ENCODE measurements at regions not wholly inside any gene's neighbourhood (a gene's known extent, or its start where the extent isn't known, plus 50 kb on each side); places are given as distances from the start of the nearest gene placed in this dataset.
A peak's percentile ranks its signal among the peaks of the same experiment; 100 is the strongest.

DNA sequence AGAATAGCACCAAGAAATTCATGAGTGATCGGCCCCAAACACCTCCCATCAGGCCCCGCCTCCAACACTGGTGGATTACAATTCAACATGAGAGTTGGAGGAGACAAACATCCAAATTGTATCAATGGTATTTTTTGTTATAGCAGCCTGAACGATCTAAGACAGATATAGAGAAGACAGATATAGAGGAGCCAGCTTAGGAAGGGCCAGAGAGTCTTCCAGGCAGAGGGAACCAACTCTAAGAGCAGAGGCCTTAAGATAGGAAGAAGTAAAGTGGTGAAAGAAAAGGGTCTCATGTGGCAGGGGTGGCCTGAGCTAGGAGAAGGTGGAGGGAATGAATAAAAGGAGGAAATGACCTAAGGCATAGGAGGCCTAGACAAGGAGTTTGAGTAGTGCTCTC is 158.8 kb upstream of the TBL1XR1 start (continued):
- TF ChIP-seq TCF12 (IDR thresholded peaks at IDR 0.05; ENCODE audit: low read depth, low read length), result no peak

GRCh38 chr3:177356952-177357351 is 159.7 kb upstream of the TBL1XR1 start:
- Histone ChIP-seq H3K4me3 (ENCODE audit: extremely low read depth in 1 of 4, insufficient read depth in 2 of 4, low read depth in 3 of 4, low read length in 4 of 4) (no peak overlapping the region), H2BK12ac (ENCODE audit: low read depth, low read length) (peak overlapping the region; percentile 40; the same call in 1 of the 2 replicates), H2BK120ac (replicated peaks; ENCODE audit: low read depth, low read length) (no peak overlapping the region), H3K27me3 (replicated peaks in 1 of 4; ENCODE audit: control insufficient read depth in 3 of 4, extremely low read depth in 1 of 4, insufficient read depth in 3 of 4, low read length in 3 of 4) (no peaks in the 10 kb centered on the region; a peak in 2 of 7 replicates), H2BK15ac (ENCODE audit: low read length) (no peak overlapping the region), H3K4me1 (replicated peaks in 1 of 4; ENCODE audit: control insufficient read depth in 3 of 4, insufficient read depth in 4 of 4, low read length in 3 of 4) (peaks cover 10 to 33% (median 20%) of the 10 kb centered on the region in 4 experiments), H4K8ac (ENCODE audit: extremely low read depth, insufficient read depth, low read length) (no peak overlapping the region), H3K27ac (ENCODE audit: low read depth, low read length) (no peak overlapping the region), H4K5ac (ENCODE audit: insufficient read length, low read depth, low read length) (no peak overlapping the region), H2BK20ac (ENCODE audit: low read length) (no peak overlapping the region), H3K14ac (ENCODE audit: insufficient read length) (no peak overlapping the region), H2AK5ac (ENCODE audit: low read depth, low read length) (no peak overlapping the region), H2AFZ (ENCODE audit: low read length) (0 out of 2 replicates have a peak overlapping the region, but pooled peaks have one; percentile 16), H3K79me2 (ENCODE audit: control insufficient read depth in 1 of 2, insufficient read depth in 2 of 2, low read length in 2 of 2) (no peaks in the 10 kb centered on the region), H4K91ac (replicated peaks; ENCODE audit: insufficient read length, low read length) (no peak overlapping the region), H3K18ac (ENCODE audit: extremely low read depth, low read length) (no peak overlapping the region), H3K23ac (ENCODE audit: insufficient read length) (no peak overlapping the region), H3K36me3 (ENCODE audit: control insufficient read depth in 2 of 4, insufficient read depth in 4 of 4, low read length in 3 of 4) (no peaks in the 10 kb centered on the region), H2BK5ac (ENCODE audit: low read depth, low read length) (no peak overlapping the region), H3K23me2 (ENCODE audit: low read depth, low read length) (peaks cover 7% of the 10 kb centered on the region), H3K9me3 (ENCODE audit: insufficient read depth in 2 of 2, low read depth in 1 of 2, low read length in 1 of 2) (no peaks in the 10 kb centered on the region), H3K4me2 (ENCODE audit: insufficient read depth in 1 of 2, low read depth in 2 of 2, low read length in 2 of 2) (no peak overlapping the region), H3K56ac (replicated peaks; ENCODE audit: insufficient read length, low read depth, low read length) (no peak overlapping the region), H4K20me1 (replicated peaks in 1 of 2; ENCODE audit: control insufficient read depth in 1 of 2, insufficient read depth in 2 of 2, low read length in 2 of 2) (no peaks in the 10 kb centered on the region), H3K4ac (replicated peaks; ENCODE audit: insufficient read length, low read depth, low read length) (no peak overlapping the region), H3K9ac (replicated peaks in 1 of 4; ENCODE audit: extremely low read depth in 1 of 4, low read depth in 3 of 4, low read length in 3 of 4) (no peak overlapping the region), H3K79me1 (ENCODE audit: low read depth, low read length) (no peaks in the 10 kb centered on the region)
- POLR2A ChIA-PET (ENCODE audit: partially characterized antibody), result interaction anchor here (0.7 to 6.2 kb wide), 3 partner anchors 20 to 291 kb away, joined by 3 to 82 read pairs (median 3); partner anchors contain the start of gene TBL1XR1
- DNase-seq (ENCODE audit: low read depth in 1 of 2, low spot score in 2 of 2) (no peak), FAIRE-seq (no peak)
- CTCF ChIA-PET (ENCODE audit: partially characterized antibody), result interaction anchor here (0.6 to 1.1 kb wide), 3 partner anchors 16 to 446 kb away, joined by 3 read pairs; no protein-coding TSS in a partner anchor
- TF ChIP-seq SP2 (IDR thresholded peaks at IDR 0.05; ENCODE audit: low read length) (no peak), SRF (IDR thresholded peaks at IDR 0.05; ENCODE audit: low read depth, low read length) (no peak), TEAD4 (IDR thresholded peaks at IDR 0.05; ENCODE audit: low read depth, low read length) (no peak), CTBP2 (IDR thresholded peaks at IDR 0.05; ENCODE audit: borderline replicate concordance, insufficient read depth, insufficient read length, low read length) (no peak), POLR2AphosphoS5 (IDR thresholded peaks at IDR 0.05; ENCODE audit: low read depth, low read length) (no peak), EZH2 (IDR thresholded peaks at IDR 0.05; ENCODE audit: low read depth, low read length, severe bottlenecking) (no peak), SAP30 (IDR thresholded peaks at IDR 0.05; ENCODE audit: insufficient read depth, insufficient replicate concordance, low read length) (no peak), CBX8 (IDR thresholded peaks at IDR 0.05; ENCODE audit: borderline replicate concordance, low read depth, low read length) (no peak), CHD1 (IDR thresholded peaks at IDR 0.05; ENCODE audit: low read depth, low read length) (no peak)
- TF ChIP-seq, protein P1, sequence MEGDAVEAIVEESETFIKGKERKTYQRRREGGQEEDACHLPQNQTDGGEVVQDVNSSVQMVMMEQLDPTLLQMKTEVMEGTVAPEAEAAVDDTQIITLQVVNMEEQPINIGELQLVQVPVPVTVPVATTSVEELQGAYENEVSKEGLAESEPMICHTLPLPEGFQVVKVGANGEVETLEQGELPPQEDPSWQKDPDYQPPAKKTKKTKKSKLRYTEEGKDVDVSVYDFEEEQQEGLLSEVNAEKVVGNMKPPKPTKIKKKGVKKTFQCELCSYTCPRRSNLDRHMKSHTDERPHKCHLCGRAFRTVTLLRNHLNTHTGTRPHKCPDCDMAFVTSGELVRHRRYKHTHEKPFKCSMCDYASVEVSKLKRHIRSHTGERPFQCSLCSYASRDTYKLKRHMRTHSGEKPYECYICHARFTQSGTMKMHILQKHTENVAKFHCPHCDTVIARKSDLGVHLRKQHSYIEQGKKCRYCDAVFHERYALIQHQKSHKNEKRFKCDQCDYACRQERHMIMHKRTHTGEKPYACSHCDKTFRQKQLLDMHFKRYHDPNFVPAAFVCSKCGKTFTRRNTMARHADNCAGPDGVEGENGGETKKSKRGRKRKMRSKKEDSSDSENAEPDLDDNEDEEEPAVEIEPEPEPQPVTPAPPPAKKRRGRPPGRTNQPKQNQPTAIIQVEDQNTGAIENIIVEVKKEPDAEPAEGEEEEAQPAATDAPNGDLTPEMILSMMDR (IDR thresholded peaks at IDR 0.05; ENCODE audit: control extremely low read depth in 1 of 3, insufficient read depth in 1 of 3, low read depth in 1 of 3, low read length in 3 of 3), result no peak
